DOHH2 (cell line): ENCODE measurements at regions not wholly inside any gene's neighbourhood (a gene's known extent, or its start where the extent isn't known, plus 50 kb on each side); places are given as distances from the start of the nearest gene placed in this dataset.

Experiments used
- H3F3A ChIP-seq: fragments of 200-600 bp; sonication (generic), shearing (Covaris generic); 2 replicates; pipeline ENCODE4 v1.6.0; 2016; ENCODE audit warnings: antibody characterized with exemption, mild to moderate bottlenecking; ENCODE audit not compliant: control insufficient read depth, insufficient read depth
- H3K27ac ChIP-seq: fragments of 200-600 bp; sonication (generic); 2 replicates; pipeline ENCODE4 v1.5.1; 2014; ENCODE audit warnings: low read depth, mild to moderate bottlenecking, low read length, moderate library complexity
- H3K27me3 ChIP-seq: fragments of 200-600 bp; sonication (generic); 2 replicates; pipeline ENCODE4 v1.6.1; 2014; ENCODE audit warnings: mild to moderate bottlenecking, low read length, mixed read lengths; ENCODE audit not compliant: control insufficient read depth
- H3K36me3 ChIP-seq: fragments of 200-600 bp; sonication (generic); 2 replicates; pipeline ENCODE4 v1.6.1; 2014; ENCODE audit warnings: mild to moderate bottlenecking, low read length, moderate library complexity, mixed read lengths; ENCODE audit not compliant: control insufficient read depth
- H3K4me1 ChIP-seq: fragments of 200-600 bp; sonication (generic); 2 replicates; pipeline ENCODE4 v1.6.1; 2014; ENCODE audit warnings: mild to moderate bottlenecking, low read length, mixed read lengths; ENCODE audit not compliant: control insufficient read depth
- H3K4me2 ChIP-seq: fragments of 200-600 bp; sonication (generic); 2 replicates; pipeline ENCODE4 v1.6.0; 2014; ENCODE audit warnings: mild to moderate bottlenecking, low read length, moderate library complexity
- H3K4me3 ChIP-seq: fragments of 200-600 bp; sonication (generic); 2 replicates; pipeline ENCODE4 v1.5.1; 2014; ENCODE audit warnings: mild to moderate bottlenecking, low read length, mixed read lengths
- H3K79me2 ChIP-seq: fragments of 200-600 bp; sonication (generic); 2 replicates; pipeline ENCODE4 v1.6.1; 2014; ENCODE audit warnings: mild to moderate bottlenecking, low read length, mixed read lengths; ENCODE audit not compliant: control insufficient read depth
- H3K9me2 ChIP-seq: fragments of 200-600 bp; sonication (generic); replicated peaks from 2 replicates; pipeline ENCODE4 v1.6.1; 2014; ENCODE audit warnings: mild to moderate bottlenecking, low read length, mixed read lengths; ENCODE audit not compliant: control insufficient read depth
- H3K9me3 ChIP-seq: fragments of 200-600 bp; sonication (generic); 2 replicates; pipeline ENCODE4 v1.6.1; 2014; ENCODE audit warnings: antibody characterized with exemption, low read length, mixed read lengths; ENCODE audit not compliant: control insufficient read depth, insufficient read depth
- H4K20me1 ChIP-seq: fragments of 200-600 bp; sonication (generic); 2 replicates; pipeline ENCODE4 v1.6.0; 2014; ENCODE audit warnings: low read depth, mild to moderate bottlenecking, antibody characterized with exemption, low read length, moderate library complexity; ENCODE audit not compliant: control insufficient read depth, insufficient read depth
- CTCF ChIP-seq: fragments of 200-600 bp; sonication (generic); IDR thresholded peaks from one replicate; pipeline ENCODE4 v1.5.1; 2014; ENCODE audit warnings: antibody characterized with exemption, mild to moderate bottlenecking, low read depth, low read length; ENCODE audit not compliant: poor library complexity, severe bottlenecking
- EZH2phosphoT487 ChIP-seq: fragments of 200-600 bp; sonication (generic); IDR thresholded peaks from 2 replicates; pipeline ENCODE4 v1.6.1; 2017; ENCODE audit warnings: borderline replicate concordance, mild to moderate bottlenecking, antibody characterized with exemption, low read length, moderate library complexity, mixed read lengths

GRCh38 chr2:38200598-38200997, 124.6 kb upstream of the CYP1B1 start:
- H3K4me3 ChIP-seq, result no peak overlapping the region
- H3K4me2 ChIP-seq, result no peak overlapping the region
- H4K20me1 ChIP-seq, result no peaks in the 10 kb centered on the region
- no peaks in the 10 kb centered on the region for H3K4me1 ChIP-seq
- peaks cover 9% of the 10 kb centered on the region for H3K27me3 ChIP-seq
- H3K9me2 ChIP-seq, result no peaks in the 10 kb centered on the region
- no peak overlapping the region for H3K27ac ChIP-seq
- H3K9me3 ChIP-seq, result no peaks in the 10 kb centered on the region
- H3K79me2 ChIP-seq, result no peaks in the 10 kb centered on the region
- no peaks in the 10 kb centered on the region for H3F3A ChIP-seq
- TF ChIP-seq CTCF, result no peak
- no peak for TF ChIP-seq EZH2phosphoT487
- H3K36me3 ChIP-seq, result no peaks in the 10 kb centered on the region

- Histone ChIP-seq H3K27ac (no peak overlapping the region), H3K4me3 (no peak overlapping the region), H3K79me2 (no peaks in the 10 kb centered on the region), H4K20me1 (no peaks in the 10 kb centered on the region), H3K4me1 (no peaks in the 10 kb centered on the region), H3K4me2 (no peak overlapping the region), H3F3A (no peaks in the 10 kb centered on the region), H3K9me3 (no peaks in the 10 kb centered on the region), H3K36me3 (no peaks in the 10 kb centered on the region), H3K9me2 (no peaks in the 10 kb centered on the region), H3K27me3 (peaks cover 9% of the 10 kb centered on the region)
- no peak for TF ChIP-seq CTCF
- no peak for TF ChIP-seq EZH2phosphoT487
These were observed 123.2 kb upstream of the CYP1B1 start for GRCh38 chr2:38199127-38199526.

GRCh38 chr2:38194751-38195150, 118.8 kb upstream of the CYP1B1 start:
- Histone ChIP-seq H3K4me1 (no peaks in the 10 kb centered on the region), H3F3A (no peaks in the 10 kb centered on the region), H3K4me3 (no peak overlapping the region), H3K79me2 (no peaks in the 10 kb centered on the region), H3K9me2 (no peaks in the 10 kb centered on the region), H3K27ac (no peak overlapping the region), H3K4me2 (no peak overlapping the region), H4K20me1 (no peaks in the 10 kb centered on the region), H3K9me3 (no peaks in the 10 kb centered on the region), H3K27me3 (no peaks in the 10 kb centered on the region), H3K36me3 (no peaks in the 10 kb centered on the region)
- no peak for TF ChIP-seq EZH2phosphoT487
- no peak for TF ChIP-seq CTCF

- Histone ChIP-seq H3K4me2 (no peak overlapping the region), H3K4me1 (no peaks in the 10 kb centered on the region), H3K9me2 (no peaks in the 10 kb centered on the region), H3K9me3 (no peaks in the 10 kb centered on the region), H3K79me2 (no peaks in the 10 kb centered on the region), H3K27ac (no peak overlapping the region), H3K27me3 (no peaks in the 10 kb centered on the region), H3K36me3 (no peaks in the 10 kb centered on the region), H3F3A (no peaks in the 10 kb centered on the region), H4K20me1 (no peaks in the 10 kb centered on the region), H3K4me3 (no peak overlapping the region)
- TF ChIP-seq EZH2phosphoT487 (no peak), CTCF (no peak)
These were observed 117.0 kb upstream of the CYP1B1 start for GRCh38 chr2:38192976-38193375.
